Right lobe of liver (tissue), 4 donors: ENCODE measurements at regions not wholly inside any gene's neighbourhood (a gene's known extent, or its start where the extent isn't known, plus 50 kb on each side); places are given as distances from the start of the nearest gene placed in this dataset.

Source experiments
- POLR2A ChIP-seq: fragments of 450-650 bp; IDR thresholded peaks from one replicate; pipeline ENCODE4 v1.6.1; 2017; ENCODE audit warnings: antibody characterized with exemption, mild to moderate bottlenecking
- TF ChIP-seq, protein P1 (sequence below), 4 donors: fragments of 200-600 bp in 3 of 4; fragments of 450-650 bp in 1 of 4; IDR thresholded peaks; one replicate each; pipeline versions ENCODE4 v1.5.1 to v1.8.0; 2016 to 2022; ENCODE audit warnings: antibody characterized with exemption in 4 of 4, mild to moderate bottlenecking in 2 of 4
- donor health status: DM: no; HTN: no; CAD: no.
- donor health status: DM: no; HTN: no; CAD: no.
- donor health status: DM: no; HTN: yes; CAD: no.

DNA sequence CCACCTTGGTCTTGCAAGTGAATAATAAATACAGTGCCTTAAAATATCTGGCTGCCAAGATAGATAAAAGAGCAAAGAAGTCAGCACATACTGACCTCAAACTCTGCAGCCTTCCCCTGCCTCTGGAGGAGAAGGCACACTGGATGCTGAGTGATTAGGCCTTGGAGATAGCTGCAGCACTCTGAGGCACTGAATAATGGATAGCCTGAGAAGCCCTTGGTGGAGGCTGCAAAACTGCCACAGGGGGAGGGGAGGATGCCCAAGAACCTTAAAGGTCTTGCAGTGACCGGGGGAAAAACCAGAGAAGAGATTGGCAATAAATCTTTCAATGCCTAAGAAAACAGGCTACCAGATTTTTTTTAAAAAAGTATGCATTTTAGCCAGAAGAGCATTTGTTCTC, 167.4 kb upstream of the PRMT6 start:
- TF ChIP-seq, protein P1, sequence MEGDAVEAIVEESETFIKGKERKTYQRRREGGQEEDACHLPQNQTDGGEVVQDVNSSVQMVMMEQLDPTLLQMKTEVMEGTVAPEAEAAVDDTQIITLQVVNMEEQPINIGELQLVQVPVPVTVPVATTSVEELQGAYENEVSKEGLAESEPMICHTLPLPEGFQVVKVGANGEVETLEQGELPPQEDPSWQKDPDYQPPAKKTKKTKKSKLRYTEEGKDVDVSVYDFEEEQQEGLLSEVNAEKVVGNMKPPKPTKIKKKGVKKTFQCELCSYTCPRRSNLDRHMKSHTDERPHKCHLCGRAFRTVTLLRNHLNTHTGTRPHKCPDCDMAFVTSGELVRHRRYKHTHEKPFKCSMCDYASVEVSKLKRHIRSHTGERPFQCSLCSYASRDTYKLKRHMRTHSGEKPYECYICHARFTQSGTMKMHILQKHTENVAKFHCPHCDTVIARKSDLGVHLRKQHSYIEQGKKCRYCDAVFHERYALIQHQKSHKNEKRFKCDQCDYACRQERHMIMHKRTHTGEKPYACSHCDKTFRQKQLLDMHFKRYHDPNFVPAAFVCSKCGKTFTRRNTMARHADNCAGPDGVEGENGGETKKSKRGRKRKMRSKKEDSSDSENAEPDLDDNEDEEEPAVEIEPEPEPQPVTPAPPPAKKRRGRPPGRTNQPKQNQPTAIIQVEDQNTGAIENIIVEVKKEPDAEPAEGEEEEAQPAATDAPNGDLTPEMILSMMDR (IDR thresholded peaks at IDR 0.05) = no peak
- no peak for TF ChIP-seq POLR2A
